ENCODE measurements at regions not wholly inside any gene's neighbourhood (a gene's known extent, or its start where the extent isn't known, plus 50 kb on each side); places are given as distances from the start of the nearest gene placed in this dataset.

DNA sequence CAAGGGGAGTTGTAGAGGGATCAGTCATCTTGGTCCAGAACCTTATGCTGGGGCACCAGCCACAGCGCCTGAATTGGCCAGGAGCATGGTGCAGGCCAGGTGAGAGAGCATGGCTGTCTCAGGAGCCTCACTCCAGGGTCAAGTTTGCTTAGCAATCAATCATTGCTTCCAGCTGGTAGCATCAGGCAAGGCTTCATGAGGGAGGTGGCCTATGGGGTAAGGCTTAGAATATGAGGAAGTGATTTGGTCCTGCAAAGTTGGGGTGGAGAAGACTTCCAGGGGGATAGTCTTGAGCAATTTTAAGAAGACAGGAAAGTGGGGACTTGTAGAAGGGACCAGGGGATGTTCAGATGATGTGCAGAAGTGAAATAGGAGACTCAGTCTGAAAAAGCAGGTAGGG is 53.9 kb upstream of the PITX1 start:
- TF ChIP-seq CTCF (IDR thresholded peaks at IDR 0.05; ENCODE audit: low read depth, low read length, poor library complexity, severe bottlenecking) (no peak), EZH2phosphoT487 (IDR thresholded peaks at IDR 0.05; ENCODE audit: borderline replicate concordance, low read length) (no peak)
